Breast epithelium (tissue), 4 donors: ENCODE measurements at regions not wholly inside any gene's neighbourhood (a gene's known extent, or its start where the extent isn't known, plus 50 kb on each side); places are given as distances from the start of the nearest gene placed in this dataset.
A peak's percentile ranks its signal among the peaks of the same experiment; 100 is the strongest.
"Not testable (repeated sequence)": the region's sequence is repeated elsewhere in the genome, so short reads cannot be mapped to it uniquely, and the experiment has no call there.

ENCODE experiments used
- DNase-seq, 2 donors: peaks; one replicate each; pipeline ENCODE4 v3.0.0-alpha.2; 2019; ENCODE audit warnings: low spot score in 2 of 2
- H3K27ac ChIP-seq, 2 donors: fragments of 200-600 bp; sonication (generic) in 1 of 2; one replicate each; pipeline ENCODE4 v1.5.1; 2016 to 2019; ENCODE audit warnings: mild to moderate bottlenecking in 1 of 2
- H3K27me3 ChIP-seq, 2 donors: fragments of 200-600 bp; sonication (generic) in 1 of 2; one replicate each; pipeline versions ENCODE4 v1.5.1 to v1.6.0; 2017 to 2019; ENCODE audit warnings: control low read depth in 1 of 2, mild to moderate bottlenecking in 1 of 2
- H3K36me3 ChIP-seq: fragments of 200-600 bp; one replicate; pipeline ENCODE4 v1.5.1; 2019
- H3K4me1 ChIP-seq, 2 donors: fragments of 200-600 bp; sonication (generic); one replicate each; pipeline ENCODE4 v1.5.1; 2016 to 2019; ENCODE audit warnings: control low read depth in 1 of 2
- H3K4me3 ChIP-seq, 3 donors: fragments of 200-600 bp; sonication (generic); 1 replicate in 2 of 3; 2 replicates in 1 of 3; pipeline ENCODE4 v1.5.1; 2016 to 2019; ENCODE audit warnings: mild to moderate bottlenecking in 3 of 3, moderate library complexity in 2 of 3
- H3K9me3 ChIP-seq, 2 donors: fragments of 200-600 bp; sonication (generic) in 1 of 2; one replicate each; pipeline ENCODE4 v1.5.1; 2016 to 2019; ENCODE audit warnings: control low read depth in 1 of 2
- POLR2A ChIP-seq: fragments of 450-650 bp; IDR thresholded peaks from one replicate; pipeline ENCODE4 v1.6.1; 2016; ENCODE audit warnings: antibody characterized with exemption, mild to moderate bottlenecking, moderate library complexity
- POLR2AphosphoS5 ChIP-seq, 3 donors: sonication (generic); formaldehyde crosslinking; IDR thresholded peaks; one replicate each; pipeline ENCODE4 v1.6.1; 2017; ENCODE audit warnings: antibody characterized with exemption in 3 of 3
- intact Hi-C: fragments of 100-400 bp; cut with DNase I; formaldehyde crosslinking; loops from one replicate; pipeline ENCODE4 v1.15.1; 2023; ENCODE audit warnings: low total_unique reads
- TF ChIP-seq, protein P1 (sequence below), 3 donors: fragments of 450-650 bp; IDR thresholded peaks; one replicate each; pipeline ENCODE4 v1.5.1; 2016 to 2017; ENCODE audit warnings: antibody characterized with exemption in 3 of 3, mild to moderate bottlenecking in 3 of 3, moderate library complexity in 3 of 3

DNA sequence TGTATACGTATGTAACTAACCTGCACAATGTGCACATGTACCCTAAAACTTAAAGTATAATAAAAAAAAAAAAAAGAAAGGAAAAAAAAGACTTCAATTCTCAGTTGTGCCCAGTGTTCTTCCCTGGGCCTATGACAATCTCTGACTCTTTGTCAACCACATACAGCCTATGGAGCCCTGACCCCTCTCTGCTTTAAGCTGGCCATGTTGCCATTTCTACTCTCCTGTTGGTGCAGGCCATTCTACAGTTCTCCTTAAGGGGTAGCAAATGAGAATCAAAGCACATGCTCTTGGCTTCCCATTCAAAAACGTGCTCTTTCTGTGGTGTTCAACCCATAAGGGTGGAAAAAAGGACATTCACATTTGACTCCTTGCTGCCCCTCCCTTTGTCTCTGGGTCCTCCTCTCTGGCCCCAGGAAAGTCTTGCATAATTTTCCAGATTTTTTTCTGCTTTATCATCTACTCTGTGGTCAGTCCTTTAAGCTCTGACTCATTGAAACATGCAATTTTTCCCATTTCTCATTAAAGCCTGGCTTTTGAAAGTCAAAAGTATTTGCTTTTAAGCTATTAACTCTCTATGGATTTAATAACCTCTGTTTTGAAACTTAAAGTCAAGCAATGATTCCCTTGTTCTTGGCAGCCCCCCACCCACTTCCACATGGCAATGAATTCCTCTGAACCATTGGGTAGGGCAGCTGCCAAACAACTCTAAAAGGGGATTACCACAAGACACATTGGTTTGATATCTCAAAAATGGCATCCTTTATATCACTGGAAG, 208.6 kb upstream of the MCHR2 start:
- H3K4me1 ChIP-seq = no peaks in the 10 kb centered on the region
- TF ChIP-seq, protein P1, sequence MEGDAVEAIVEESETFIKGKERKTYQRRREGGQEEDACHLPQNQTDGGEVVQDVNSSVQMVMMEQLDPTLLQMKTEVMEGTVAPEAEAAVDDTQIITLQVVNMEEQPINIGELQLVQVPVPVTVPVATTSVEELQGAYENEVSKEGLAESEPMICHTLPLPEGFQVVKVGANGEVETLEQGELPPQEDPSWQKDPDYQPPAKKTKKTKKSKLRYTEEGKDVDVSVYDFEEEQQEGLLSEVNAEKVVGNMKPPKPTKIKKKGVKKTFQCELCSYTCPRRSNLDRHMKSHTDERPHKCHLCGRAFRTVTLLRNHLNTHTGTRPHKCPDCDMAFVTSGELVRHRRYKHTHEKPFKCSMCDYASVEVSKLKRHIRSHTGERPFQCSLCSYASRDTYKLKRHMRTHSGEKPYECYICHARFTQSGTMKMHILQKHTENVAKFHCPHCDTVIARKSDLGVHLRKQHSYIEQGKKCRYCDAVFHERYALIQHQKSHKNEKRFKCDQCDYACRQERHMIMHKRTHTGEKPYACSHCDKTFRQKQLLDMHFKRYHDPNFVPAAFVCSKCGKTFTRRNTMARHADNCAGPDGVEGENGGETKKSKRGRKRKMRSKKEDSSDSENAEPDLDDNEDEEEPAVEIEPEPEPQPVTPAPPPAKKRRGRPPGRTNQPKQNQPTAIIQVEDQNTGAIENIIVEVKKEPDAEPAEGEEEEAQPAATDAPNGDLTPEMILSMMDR (IDR thresholded peaks at IDR 0.05) = no peak
- TF ChIP-seq POLR2AphosphoS5 (IDR thresholded peaks at IDR 0.05) = no peak
- TF ChIP-seq POLR2A = no peak

DNA sequence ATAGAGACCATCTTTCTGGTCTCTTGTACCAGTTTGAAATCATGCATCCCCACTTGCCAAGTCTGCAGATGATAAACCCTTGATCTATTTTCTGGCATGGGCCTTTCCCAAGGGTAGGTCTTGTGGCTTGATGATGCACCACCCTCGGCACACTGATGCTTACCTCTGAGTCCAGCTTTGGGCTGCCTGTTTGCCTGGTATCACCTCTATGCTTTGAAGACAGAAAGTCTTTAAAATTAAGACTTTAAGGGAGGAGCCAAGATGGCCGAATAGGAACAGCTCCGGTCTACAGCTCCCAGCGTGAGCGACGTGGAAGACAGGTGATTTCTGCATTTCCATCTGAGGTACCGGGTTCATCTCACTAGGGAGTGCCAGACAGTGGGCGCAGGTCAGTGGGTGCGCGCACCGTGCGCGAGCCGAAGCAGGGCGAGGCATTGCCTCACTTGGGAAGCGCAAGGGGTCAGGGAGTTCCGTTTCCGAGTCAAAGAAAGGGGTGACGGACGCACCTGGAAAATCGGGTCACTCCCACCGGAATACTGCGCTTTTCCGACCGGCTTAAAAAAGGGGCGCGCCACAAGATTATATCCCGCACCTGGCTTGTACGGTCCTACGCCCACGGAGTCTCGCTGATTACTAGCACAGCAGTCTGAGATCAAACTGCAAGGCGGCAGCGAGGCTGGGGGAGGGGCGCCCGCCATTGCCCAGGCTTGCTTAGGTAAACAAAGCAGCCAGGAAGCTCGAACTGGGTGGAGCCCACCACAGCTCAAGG, 202.4 kb upstream of the MCHR2 start:
- H3K4me3 ChIP-seq, H3K4me1 ChIP-seq, H3K27ac ChIP-seq, H3K9me3 ChIP-seq, intact Hi-C loops, H3K36me3 ChIP-seq, H3K27me3 ChIP-seq, DNase-seq: not testable (repeated sequence)

More for the DNA sequence above, 208.6 kb upstream of the MCHR2 start:
- H3K9me3 ChIP-seq = no peaks in the 10 kb centered on the region
- intact Hi-C loops = no loop called here
- peak overlapping the region in 1 of 2 donors; percentile 55 for H3K27ac ChIP-seq
- H3K36me3 ChIP-seq = no peaks in the 10 kb centered on the region
- no peak overlapping the region for H3K4me3 ChIP-seq
- DNase-seq = no peak
- H3K27me3 ChIP-seq = no peaks in the 10 kb centered on the region

DNA sequence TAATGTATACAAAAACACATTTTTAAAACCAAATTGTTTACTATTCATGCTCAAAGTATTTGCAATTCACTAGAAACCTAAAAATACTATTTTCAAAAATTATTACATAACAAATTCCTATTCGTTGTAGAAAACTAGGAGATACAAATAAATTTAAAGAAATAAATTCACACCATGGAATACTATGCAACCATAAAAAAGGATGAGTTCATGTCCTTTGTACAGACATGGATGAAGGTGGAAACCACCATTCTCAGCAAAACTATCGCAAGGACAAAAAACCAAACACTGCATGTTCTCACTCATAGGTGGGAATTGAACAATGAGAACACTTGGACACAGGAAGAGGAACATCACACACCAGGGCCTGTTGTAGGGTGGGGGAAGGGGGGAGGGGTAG, 201.2 kb upstream of the MCHR2 start:
- H3K9me3 ChIP-seq, H3K4me1 ChIP-seq, intact Hi-C loops, DNase-seq, H3K27me3 ChIP-seq, H3K36me3 ChIP-seq, H3K27ac ChIP-seq, H3K4me3 ChIP-seq: not testable (repeated sequence)

DNA sequence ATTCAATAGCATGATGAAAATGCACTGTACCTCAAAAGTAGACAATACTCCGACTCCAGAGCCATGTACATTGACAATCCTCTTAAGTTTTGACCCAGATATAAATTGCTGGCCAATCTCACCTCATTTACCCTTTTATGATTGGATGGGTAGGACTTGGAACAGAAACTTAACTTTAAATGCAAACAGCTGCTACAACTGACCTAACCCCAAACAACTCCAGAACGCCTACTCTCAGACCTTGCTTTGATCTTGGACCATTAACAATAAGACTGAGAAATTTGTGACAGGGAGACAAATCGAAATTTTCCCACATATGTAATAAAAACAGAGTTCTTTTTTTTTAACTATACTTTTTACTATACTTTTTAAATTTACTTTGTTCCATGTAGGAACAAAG, 200.5 kb upstream of the MCHR2 start:
- no peaks in the 10 kb centered on the region for H3K9me3 ChIP-seq
- no peaks in the 10 kb centered on the region for H3K27me3 ChIP-seq
- H3K4me1 ChIP-seq = no peaks in the 10 kb centered on the region
- intact Hi-C loops = no loop called here
- no peak for DNase-seq
- no peaks in the 10 kb centered on the region for H3K36me3 ChIP-seq
- TF ChIP-seq POLR2A = no peak
- TF ChIP-seq, protein P1 (IDR thresholded peaks at IDR 0.05) = no peak
- TF ChIP-seq POLR2AphosphoS5 (IDR thresholded peaks at IDR 0.05) = no peak
- no peak overlapping the region for H3K27ac ChIP-seq
- no peak overlapping the region for H3K4me3 ChIP-seq

DNA sequence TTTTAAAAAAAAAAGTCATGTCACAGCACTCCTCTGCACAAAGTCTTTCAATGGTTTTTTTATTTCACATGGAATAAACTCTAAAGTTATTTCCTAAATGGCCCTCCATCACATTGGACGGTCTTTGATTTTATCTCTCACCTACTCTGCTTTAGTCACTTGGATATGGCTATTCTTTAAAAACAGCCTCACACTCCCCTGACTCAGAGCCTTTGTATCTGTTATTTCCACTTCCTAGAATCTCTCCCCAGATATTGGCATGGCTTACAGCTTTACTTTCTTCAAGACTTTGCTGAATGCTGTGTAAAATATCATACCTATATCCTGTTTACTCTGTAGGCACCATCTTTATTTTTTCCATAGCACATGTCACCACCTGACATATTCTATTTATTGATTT, 194.7 kb upstream of the MCHR2 start:
- H3K4me1 ChIP-seq = no peaks in the 10 kb centered on the region
- no peaks in the 10 kb centered on the region for H3K36me3 ChIP-seq
- no peak overlapping the region for H3K27ac ChIP-seq
- intact Hi-C loops = no loop called here
- H3K4me3 ChIP-seq = no peak overlapping the region
- H3K27me3 ChIP-seq = no peaks in the 10 kb centered on the region
- no peaks in the 10 kb centered on the region for H3K9me3 ChIP-seq
- no peak for DNase-seq
- TF ChIP-seq POLR2A (no peak), POLR2AphosphoS5 (IDR thresholded peaks at IDR 0.05) (no peak)
- TF ChIP-seq, protein P1 (IDR thresholded peaks at IDR 0.05) = no peak

DNA sequence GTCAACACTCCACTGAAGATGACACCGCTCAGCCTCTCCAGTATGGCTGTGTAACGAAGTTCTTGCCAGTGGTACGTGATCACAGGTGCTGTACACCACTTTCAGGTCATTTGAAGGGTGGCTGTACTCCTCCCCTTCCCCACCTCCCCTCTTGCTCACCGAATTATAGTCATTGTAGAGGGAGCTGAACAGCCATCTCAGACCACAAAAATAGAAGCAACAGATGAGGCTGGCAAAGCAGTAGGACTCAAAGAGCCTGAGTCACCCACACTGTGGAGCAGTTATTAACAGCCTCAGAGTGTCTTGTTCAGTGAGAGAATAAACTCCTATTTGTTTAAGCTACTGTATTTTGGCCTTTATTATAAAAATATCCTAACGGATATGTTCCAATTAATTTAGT, 192.5 kb upstream of the MCHR2 start:
- no peaks in the 10 kb centered on the region for H3K9me3 ChIP-seq
- TF ChIP-seq POLR2A (no peak), POLR2AphosphoS5 (IDR thresholded peaks at IDR 0.05) (no peak)
- TF ChIP-seq, protein P1 (IDR thresholded peaks at IDR 0.05) = no peak
- no peaks in the 10 kb centered on the region for H3K36me3 ChIP-seq
- no peaks in the 10 kb centered on the region for H3K4me1 ChIP-seq
- no peaks in the 10 kb centered on the region for H3K27me3 ChIP-seq
- intact Hi-C loops = no loop called here
- DNase-seq = no peak
- H3K4me3 ChIP-seq = no peak overlapping the region
- H3K27ac ChIP-seq = no peak overlapping the region
